OCI-LY7 (cell line): ENCODE measurements at regions not wholly inside any gene's neighbourhood (a gene's known extent, or its start where the extent isn't known, plus 50 kb on each side); places are given as distances from the start of the nearest gene placed in this dataset.

Experiments used
- BruUV-seq: library from RNA; stranded (reverse); fragments of 400-500 nt; replicated peaks from 2 replicates; lab custom pipeline; 2021; lab: Mats Ljungman, UMichigan
- CTCF ChIA-PET: fragments of 300-600 bp; sonication (Branson Sonifier 250); formaldehyde crosslinking; loops from one replicate; lab custom pipeline; 2022; ENCODE audit warnings: antibody characterized with exemption; ENCODE audit not compliant: unreplicated experiment; lab: Charles Lee
- POLR2A ChIA-PET: fragments of 300-600 bp; sonication (Branson Sonifier 250); formaldehyde crosslinking; loops from one replicate; lab custom pipeline; 2022; ENCODE audit warnings: antibody characterized with exemption; lab: Charles Lee
- DNase-seq: peaks from one replicate; pipeline ENCODE4 v3.0.0-alpha.2; 2015; ENCODE audit warnings: low spot score
- H2AFZ ChIP-seq: fragments of 200-600 bp; sonication (generic), shearing (Covaris generic); 2 replicates; pipeline ENCODE4 v1.6.1; 2014; ENCODE audit warnings: mild to moderate bottlenecking, antibody characterized with exemption, low read length, moderate library complexity
- H3K27ac ChIP-seq: fragments of 200-600 bp; sonication (generic); 2 replicates; pipeline ENCODE4 v1.5.1; 2014; ENCODE audit warnings: mixed run types, low read depth, mild to moderate bottlenecking, moderate library complexity, low read length, inconsistent platforms; ENCODE audit not compliant: poor library complexity, severe bottlenecking
- H3K36me3 ChIP-seq: fragments of 200-600 bp; sonication (generic); 2 replicates; pipeline ENCODE4 v1.6.1; 2014; ENCODE audit warnings: mild to moderate bottlenecking, antibody characterized with exemption, low read length, moderate library complexity, mixed read lengths; ENCODE audit not compliant: insufficient read depth
- H3K4me1 ChIP-seq: fragments of 200-600 bp; sonication (generic); 2 replicates; pipeline ENCODE4 v1.5.1; 2014; ENCODE audit warnings: mild to moderate bottlenecking, low read length; ENCODE audit not compliant: insufficient read depth, poor library complexity, severe bottlenecking
- H3K4me2 ChIP-seq: fragments of 200-600 bp; sonication (generic); 2 replicates; pipeline ENCODE4 v1.6.1; 2014; ENCODE audit warnings: mild to moderate bottlenecking, low read length
- H3K4me3 ChIP-seq: fragments of 200-600 bp; sonication (generic); 2 replicates; pipeline ENCODE4 v1.5.1; 2014; ENCODE audit warnings: mild to moderate bottlenecking, low read depth, low read length; ENCODE audit not compliant: poor library complexity, severe bottlenecking
- H3K79me2 ChIP-seq: fragments of 200-600 bp; sonication (generic); 2 replicates; pipeline ENCODE4 v1.6.1; 2016; ENCODE audit warnings: low read depth, mild to moderate bottlenecking, low read length, moderate library complexity, mixed read lengths; ENCODE audit not compliant: insufficient read depth
- H3K9me2 ChIP-seq: fragments of 200-600 bp; sonication (generic); 2 replicates; pipeline ENCODE4 v1.6.1; 2016; ENCODE audit warnings: mild to moderate bottlenecking, low read length, mixed read lengths; ENCODE audit not compliant: insufficient read depth
- H3K9me3 ChIP-seq: fragments of 200-600 bp; sonication (generic); 2 replicates; pipeline ENCODE4 v1.6.1; 2014; ENCODE audit warnings: mild to moderate bottlenecking, mixed run types, low read length, mixed read lengths
- H4K20me1 ChIP-seq: fragments of 200-600 bp; sonication (generic); 2 replicates; pipeline ENCODE4 v1.6.1; 2014; ENCODE audit warnings: mild to moderate bottlenecking, antibody characterized with exemption, low read length, moderate library complexity, mixed read lengths; ENCODE audit not compliant: insufficient read depth
- EZH2phosphoT487 ChIP-seq: fragments of 200-600 bp; sonication (generic); IDR thresholded peaks from 2 replicates; pipeline ENCODE4 v1.6.1; 2018; ENCODE audit warnings: low read depth, borderline replicate concordance, mild to moderate bottlenecking, mixed run types, antibody characterized with exemption, low read length, moderate library complexity, mixed read lengths
- intact Hi-C: fragments of 100-400 bp; cut with micrococcal nuclease; formaldehyde crosslinking; loops from one replicate; pipeline ENCODE4 v1.10.0; 2022; ENCODE audit not compliant: unreplicated experiment
- TF ChIP-seq, protein P1 (sequence below): fragments of 200-600 bp; sonication (generic); conservative IDR thresholded peaks from 2 replicates; pipeline ENCODE4 v1.5.1; 2014; ENCODE audit warnings: mild to moderate bottlenecking, antibody characterized with exemption, low read length, moderate library complexity, mixed read lengths

- Histone ChIP-seq H3K4me3 (no peak overlapping the region), H3K4me1 (no peaks in the 10 kb centered on the region), H2AFZ (no peak overlapping the region), H3K9me2 (no peaks in the 10 kb centered on the region), H4K20me1 (no peaks in the 10 kb centered on the region), H3K4me2 (no peak overlapping the region), H3K36me3 (no peaks in the 10 kb centered on the region), H3K27ac (no peak overlapping the region), H3K9me3 (no peaks in the 10 kb centered on the region), H3K79me2 (no peaks in the 10 kb centered on the region)
- no peak for DNase-seq
- BruUV-seq, result no TSS peak
- CTCF ChIA-PET, result no interaction called here
- intact Hi-C loops, result no loop called here
- TF ChIP-seq, protein P1, sequence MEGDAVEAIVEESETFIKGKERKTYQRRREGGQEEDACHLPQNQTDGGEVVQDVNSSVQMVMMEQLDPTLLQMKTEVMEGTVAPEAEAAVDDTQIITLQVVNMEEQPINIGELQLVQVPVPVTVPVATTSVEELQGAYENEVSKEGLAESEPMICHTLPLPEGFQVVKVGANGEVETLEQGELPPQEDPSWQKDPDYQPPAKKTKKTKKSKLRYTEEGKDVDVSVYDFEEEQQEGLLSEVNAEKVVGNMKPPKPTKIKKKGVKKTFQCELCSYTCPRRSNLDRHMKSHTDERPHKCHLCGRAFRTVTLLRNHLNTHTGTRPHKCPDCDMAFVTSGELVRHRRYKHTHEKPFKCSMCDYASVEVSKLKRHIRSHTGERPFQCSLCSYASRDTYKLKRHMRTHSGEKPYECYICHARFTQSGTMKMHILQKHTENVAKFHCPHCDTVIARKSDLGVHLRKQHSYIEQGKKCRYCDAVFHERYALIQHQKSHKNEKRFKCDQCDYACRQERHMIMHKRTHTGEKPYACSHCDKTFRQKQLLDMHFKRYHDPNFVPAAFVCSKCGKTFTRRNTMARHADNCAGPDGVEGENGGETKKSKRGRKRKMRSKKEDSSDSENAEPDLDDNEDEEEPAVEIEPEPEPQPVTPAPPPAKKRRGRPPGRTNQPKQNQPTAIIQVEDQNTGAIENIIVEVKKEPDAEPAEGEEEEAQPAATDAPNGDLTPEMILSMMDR, result no peak
- no peak for TF ChIP-seq EZH2phosphoT487
- POLR2A ChIA-PET, result interaction anchor here (0.6 kb wide), 1 partner anchor 140 kb away, joined by 3 read pairs; no protein-coding TSS in a partner anchor
These were observed 430.2 kb upstream of the VSTM2A start for GRCh38 chr7:54111814-54112511.

DNA sequence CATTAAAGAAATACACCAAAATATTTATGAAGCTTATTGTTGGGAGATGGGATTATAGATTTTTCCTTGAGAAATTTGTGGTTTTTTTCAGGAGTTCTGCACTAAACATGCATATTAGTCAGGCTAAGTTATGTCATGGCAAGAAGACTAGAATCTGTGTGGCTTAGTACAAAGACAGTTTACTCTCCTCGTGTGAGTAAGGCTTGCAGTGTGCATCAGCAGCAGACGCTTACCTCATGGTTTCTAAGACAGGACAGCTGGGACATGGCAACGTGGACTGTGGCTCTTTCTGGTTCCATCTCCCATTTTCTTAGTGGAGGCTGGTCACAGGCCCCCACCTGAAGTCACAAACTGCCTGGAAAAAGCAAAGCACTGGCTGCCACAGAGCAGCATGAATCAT is 429.6 kb upstream of the VSTM2A start:
- Histone ChIP-seq H3K4me2 (no peak overlapping the region), H3K4me1 (no peaks in the 10 kb centered on the region), H3K36me3 (no peaks in the 10 kb centered on the region), H3K9me3 (no peaks in the 10 kb centered on the region), H3K9me2 (no peaks in the 10 kb centered on the region), H3K79me2 (no peaks in the 10 kb centered on the region), H4K20me1 (no peaks in the 10 kb centered on the region), H3K27ac (no peak overlapping the region), H2AFZ (no peak overlapping the region), H3K4me3 (no peak overlapping the region)
- no TSS peak for BruUV-seq
- CTCF ChIA-PET, result no interaction called here
- POLR2A ChIA-PET, result interaction anchor here (0.6 kb wide), 1 partner anchor 139 kb away, joined by 3 read pairs; no protein-coding TSS in a partner anchor
- TF ChIP-seq, protein P1, result no peak
- intact Hi-C loops, result no loop called here
- DNase-seq, result no peak

DNA sequence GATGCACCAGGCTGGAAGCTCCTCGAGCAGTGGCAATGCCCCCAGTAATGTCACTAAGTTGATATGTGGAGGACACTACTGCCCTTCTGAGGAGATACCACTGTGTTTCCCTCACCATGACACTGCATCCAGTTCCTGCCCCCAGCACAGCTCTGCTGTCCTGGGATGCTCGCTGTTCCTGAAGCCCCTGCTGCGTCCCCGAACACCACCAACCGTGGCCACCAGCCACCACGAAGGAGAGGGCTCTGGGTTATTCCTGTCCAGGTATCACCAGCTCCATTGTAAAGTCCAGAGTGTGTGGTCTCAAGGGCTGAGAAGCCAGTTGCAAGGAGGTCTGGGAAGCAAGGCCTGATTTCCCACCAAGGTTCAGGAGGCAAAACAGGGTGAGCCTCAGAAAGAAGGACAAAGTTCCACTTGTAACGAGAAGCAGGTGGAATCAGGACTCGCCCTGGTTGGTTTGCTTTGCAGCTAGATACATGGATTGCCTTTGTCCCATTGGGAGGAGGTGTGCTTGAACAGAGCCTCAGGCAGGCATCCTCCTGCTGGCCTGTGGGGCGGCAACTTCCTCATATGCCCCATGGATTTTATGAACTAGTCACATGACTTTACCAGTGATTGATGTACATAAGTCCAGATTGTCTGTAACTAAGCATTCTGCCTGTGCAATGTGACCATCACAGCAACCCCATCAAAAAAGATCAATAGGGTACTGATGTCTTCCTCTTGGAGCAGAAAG is 427.0 kb upstream of the VSTM2A start:
- no peak for DNase-seq
- Histone ChIP-seq H4K20me1 (no peaks in the 10 kb centered on the region), H2AFZ (no peak overlapping the region), H3K9me2 (no peaks in the 10 kb centered on the region), H3K79me2 (no peaks in the 10 kb centered on the region), H3K27ac (no peak overlapping the region), H3K4me3 (no peak overlapping the region), H3K4me1 (no peaks in the 10 kb centered on the region), H3K36me3 (no peaks in the 10 kb centered on the region), H3K9me3 (no peaks in the 10 kb centered on the region), H3K4me2 (no peak overlapping the region)
- BruUV-seq, result no TSS peak
- intact Hi-C loops, result no loop called here
- POLR2A ChIA-PET, result interaction anchor here (1.3 kb wide), 1 partner anchor 11 kb away, joined by 3 read pairs; no protein-coding TSS in a partner anchor
- CTCF ChIA-PET, result no interaction called here
- TF ChIP-seq, protein P1, result no peak
- no peak for TF ChIP-seq EZH2phosphoT487
